SH-SY5Y (cell line): ENCODE measurements at regions not wholly inside any gene's neighbourhood (a gene's known extent, or its start where the extent isn't known, plus 50 kb on each side); places are given as distances from the start of the nearest gene placed in this dataset.

Source experiments
- GATA2 ChIP-seq: IDR thresholded peaks from 2 replicates; pipeline ENCODE4 v1.6.1; 2011; ENCODE audit warnings: mild to moderate bottlenecking, low read depth, low read length
- GATA3 ChIP-seq: IDR thresholded peaks from 2 replicates; pipeline ENCODE4 v1.6.1; 2011; ENCODE audit warnings: low read depth, mild to moderate bottlenecking, low read length, moderate library complexity

- no peak for TF ChIP-seq GATA3
- TF ChIP-seq GATA2 = no peak
Observed at GRCh38 chr6:154888421-154889295, 106.5 kb upstream of the TIAM2 start.
